COR-L47 (cell line): ENCODE measurements at regions not wholly inside any gene's neighbourhood (a gene's known extent, or its start where the extent isn't known, plus 50 kb on each side); places are given as distances from the start of the nearest gene placed in this dataset.
"Not testable (repeated sequence)": the region's sequence is repeated elsewhere in the genome, so short reads cannot be mapped to it uniquely, and the experiment has no call there.

Experiments
- DNase-seq: peaks from one replicate; lab custom pipeline; 2025; lab: John Stamatoyannopoulos, UW

GRCh38 chr12:111271674-111272418 lies 97.0 kb downstream of the PHETA1 start:
- no peak for DNase-seq

DNA sequence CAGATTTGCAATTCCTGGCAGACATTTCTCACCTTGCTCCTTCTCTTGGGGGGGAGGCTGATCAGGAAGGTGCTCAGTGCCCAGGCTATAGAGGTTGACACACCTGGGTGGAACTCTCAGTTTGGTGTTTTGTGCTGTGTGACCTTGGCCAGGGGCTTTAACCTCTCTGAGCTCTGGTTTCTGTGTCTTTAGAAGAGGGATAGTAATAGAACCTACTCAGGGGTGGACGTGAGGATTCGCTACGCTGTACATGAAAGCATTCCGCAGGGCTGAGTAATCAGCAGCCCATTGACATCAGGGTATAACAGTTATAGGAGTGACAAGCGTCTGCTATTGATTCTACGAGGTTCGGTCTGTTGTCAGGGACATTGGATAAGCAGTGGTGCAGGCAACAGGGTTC lies 98.1 kb downstream of the PHETA1 start:
- no peak for DNase-seq

DNA sequence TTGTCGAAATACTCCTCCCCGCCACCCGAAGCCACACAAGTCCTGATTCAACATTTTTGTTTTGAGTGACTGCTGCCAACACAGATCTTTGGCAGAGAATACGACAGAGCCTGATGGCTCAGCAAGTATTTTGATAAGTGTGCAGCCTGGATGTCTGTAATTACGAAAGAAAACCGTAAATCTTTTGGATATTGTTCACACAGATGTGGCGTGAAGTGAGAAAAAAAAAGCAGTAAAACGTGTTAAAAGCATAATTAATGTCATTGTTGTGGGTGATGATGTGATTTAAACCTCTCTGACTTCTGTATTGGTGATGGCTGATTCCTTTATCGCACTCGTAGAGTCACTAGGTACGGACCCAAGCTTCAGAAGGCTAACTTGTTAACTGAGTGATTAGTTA lies 98.7 kb downstream of the PHETA1 start:
- no peak for DNase-seq

- no peak for DNase-seq
These were observed 99.2 kb downstream of the PHETA1 start for GRCh38 chr12:111269718-111270117.

DNA sequence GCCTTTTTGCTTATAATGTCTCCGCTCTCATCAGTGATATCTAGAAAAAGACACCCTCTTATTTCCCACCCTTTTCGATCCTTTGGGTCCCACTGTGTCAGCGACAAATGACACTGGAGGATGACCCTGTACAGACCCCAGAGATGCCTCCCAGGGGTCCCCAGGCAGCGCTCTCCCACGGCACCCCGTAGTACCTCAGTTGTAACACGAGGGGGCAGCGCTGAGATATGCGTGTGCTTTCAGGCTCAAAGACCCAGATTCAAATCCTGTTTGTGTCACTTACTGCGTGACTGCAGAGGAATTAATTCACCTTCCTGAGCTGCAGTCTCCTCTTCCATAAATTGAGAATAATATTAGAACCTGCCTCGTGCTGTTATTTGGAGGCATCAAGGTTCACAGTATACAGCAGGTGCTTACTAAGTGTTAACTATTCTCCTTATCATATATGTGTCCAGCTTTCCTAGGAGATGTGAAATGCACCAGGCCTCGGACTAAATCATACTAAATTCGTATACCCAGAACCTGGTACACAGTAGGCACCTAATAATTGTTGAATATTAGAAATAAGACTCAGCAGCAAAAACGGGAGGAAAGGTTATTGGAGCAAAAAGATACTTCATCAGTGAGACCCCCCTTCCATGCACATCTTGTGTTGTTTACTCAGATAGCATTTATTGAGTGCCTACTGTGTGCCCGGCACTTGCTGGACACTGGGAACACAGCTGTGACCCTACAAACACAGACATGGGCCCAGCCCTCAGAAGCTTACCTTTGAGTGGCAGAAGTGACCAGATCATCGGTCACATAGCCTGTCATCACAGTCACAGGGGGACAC lies 99.9 kb downstream of the PHETA1 start:
- no peak for DNase-seq

GRCh38 chr12:111267144-111267543 lies 101.8 kb downstream of the PHETA1 start:
- DNase-seq, result no peak

- no peak for DNase-seq
These were observed 106.8 kb downstream of the PHETA1 start for GRCh38 chr12:111261911-111262676.

GRCh38 chr12:111260732-111261131 lies 108.2 kb downstream of the PHETA1 start:
- no peak for DNase-seq

DNA sequence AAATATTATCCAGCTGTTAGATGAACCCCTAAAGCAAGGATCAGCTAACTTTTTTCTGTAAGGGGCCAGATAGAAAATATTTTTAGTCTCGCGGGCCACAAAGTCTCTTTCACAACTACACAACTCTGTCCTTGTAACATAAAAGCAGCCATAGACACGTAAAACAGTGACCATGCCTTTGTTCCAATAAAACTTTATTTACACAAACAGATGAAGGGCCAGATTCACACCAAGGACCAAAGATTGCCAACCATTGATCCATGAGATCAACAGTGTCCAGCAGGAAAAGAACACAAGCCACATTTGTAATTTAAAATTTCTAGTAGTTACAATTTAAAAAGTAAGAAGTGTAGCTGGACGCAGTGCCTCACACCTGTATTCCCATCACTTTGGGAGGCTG lies 109.7 kb downstream of the PHETA1 start:
- DNase-seq, result no peak

- not testable (repeated sequence) for DNase-seq
These were observed 110.8 kb downstream of the PHETA1 start for GRCh38 chr12:111258081-111258480.

DNA sequence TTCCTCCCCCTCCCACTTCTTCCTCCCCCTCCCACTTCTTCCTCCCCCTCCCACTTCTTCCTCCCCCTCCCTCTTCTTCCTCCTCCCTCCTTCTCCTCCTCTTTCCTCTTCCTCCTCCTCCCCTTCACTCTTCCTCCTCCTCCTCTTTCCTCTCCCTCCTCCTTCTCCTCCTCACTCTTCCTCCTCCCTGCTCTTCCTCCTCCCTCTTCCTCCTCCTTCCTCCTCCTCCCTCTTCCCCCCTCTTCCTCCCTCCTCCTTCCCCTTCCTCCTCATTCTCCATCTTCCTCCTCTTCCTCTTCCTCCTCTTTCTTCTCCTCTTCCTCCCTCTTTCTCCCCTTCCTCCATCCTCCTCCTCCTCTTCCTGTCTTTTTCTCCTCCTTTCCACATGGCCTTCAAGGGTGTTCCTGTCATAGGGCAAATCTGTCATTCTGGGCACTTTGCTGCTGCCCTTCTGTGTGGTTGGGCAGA lies 111.4 kb downstream of the PHETA1 start:
- no peak for DNase-seq

DNA sequence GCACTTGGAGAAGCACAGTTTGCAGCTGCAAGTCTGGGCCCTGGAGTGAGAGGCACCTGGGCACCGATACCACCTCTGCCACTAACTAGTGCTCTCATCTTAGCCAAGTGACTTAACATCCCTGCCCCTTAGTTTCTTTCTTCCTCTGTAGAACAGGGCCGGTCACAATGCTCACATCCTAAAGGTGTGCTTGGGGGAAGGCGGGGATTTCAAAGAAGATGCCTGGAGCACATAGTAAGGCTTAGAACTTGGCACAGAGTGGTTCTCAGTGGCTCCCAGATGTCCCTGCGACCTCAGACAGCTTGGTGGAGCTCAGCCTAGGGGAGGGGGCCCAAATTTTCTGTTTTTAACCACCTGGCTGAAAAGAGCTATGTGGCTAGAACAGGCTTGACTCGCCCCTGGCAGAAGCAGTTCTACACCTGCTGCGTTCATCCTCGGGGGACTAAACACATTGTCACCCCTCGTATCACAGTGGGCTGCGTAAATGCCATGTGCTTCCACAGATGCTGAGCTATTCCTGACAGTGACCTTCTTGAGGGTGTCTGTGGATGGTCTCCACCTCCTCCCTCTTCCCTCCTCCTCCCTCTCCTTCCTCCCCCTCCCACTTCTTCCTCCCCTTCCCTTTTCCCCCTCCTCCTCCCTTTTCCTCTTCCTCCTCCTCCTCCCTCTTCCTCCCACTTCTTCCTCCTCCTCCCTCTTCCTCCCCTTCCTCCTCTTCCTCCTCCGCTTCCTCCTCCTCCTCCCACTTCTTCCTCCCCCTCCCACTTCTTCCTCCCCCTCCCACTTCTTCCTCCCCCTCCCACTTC lies 112.1 kb downstream of the PHETA1 start:
- no peak for DNase-seq

- no peak for DNase-seq
These were observed 113.6 kb downstream of the PHETA1 start for GRCh38 chr12:111255261-111255660.

GRCh38 chr12:111254106-111254505 lies 114.8 kb downstream of the PHETA1 start:
- DNase-seq, result no peak

GRCh38 chr12:111253213-111253612 lies 115.7 kb downstream of the PHETA1 start:
- no peak for DNase-seq

- no peak for DNase-seq
These were observed 117.1 kb downstream of the PHETA1 start for GRCh38 chr12:111251787-111252186.

DNA sequence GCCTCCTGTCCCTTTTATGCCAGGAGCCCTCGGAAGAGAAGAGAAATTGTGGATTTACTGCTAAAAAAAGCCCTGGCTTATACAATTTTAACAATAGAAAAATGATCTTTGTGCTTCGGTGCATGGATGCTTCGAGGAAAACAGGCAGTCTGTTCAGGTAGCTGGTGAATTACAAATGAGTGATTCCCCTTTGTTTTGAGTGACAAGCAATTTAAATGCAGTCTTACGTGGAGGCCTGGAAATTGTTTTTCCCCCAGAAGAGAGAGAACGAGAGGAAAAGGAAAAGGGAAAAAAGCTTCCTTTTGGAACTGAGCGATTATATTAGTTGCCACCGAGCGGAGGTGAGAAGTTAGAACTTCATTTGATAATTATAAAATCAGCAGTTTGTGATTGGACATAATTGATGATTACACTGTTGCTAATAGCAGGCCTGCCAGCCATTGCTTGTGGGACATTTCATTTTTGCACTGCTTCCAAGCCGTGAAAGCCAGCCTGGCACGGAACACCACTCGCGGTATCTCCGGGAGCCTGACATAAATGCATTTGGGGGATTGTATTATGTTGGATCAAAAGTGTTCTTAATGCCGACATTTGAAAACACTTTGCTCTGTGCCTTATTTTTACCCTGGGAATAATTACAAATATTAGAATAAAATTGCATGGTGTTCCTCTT lies 117.7 kb downstream of the PHETA1 start:
- no peak for DNase-seq

DNA sequence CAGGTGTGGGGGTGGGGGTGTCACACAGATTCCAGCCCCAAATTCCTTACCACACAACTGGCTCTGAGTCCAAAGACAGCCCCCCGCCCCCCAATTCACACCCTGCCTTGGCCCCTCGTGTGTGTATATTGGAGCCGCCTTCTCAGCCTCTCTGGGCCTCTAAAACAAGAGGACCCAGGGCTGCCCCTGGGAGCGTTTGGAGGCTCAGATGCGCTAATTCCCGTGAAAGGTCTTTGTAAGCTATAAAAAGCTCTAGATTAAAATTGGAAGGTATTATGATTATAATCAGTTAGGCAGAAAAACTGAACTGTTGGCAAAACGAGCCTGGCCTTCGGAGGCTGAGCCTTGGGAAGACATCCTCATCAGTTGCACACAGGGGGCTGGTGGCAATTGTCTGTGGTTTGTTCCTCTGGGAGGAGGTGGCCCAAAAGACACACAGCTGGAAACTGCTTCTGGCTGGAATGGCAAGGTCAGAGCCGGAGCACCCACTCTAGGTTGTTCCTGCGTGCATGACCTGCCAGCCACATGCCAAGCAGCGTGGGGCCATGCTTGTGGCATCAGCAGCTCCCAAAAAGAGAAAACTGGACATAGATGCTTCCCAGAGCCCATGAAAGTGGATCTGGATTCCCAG lies 118.5 kb downstream of the PHETA1 start:
- no peak for DNase-seq

- no peak for DNase-seq
These were observed 119.1 kb downstream of the PHETA1 start for GRCh38 chr12:111249757-111250156.

DNA sequence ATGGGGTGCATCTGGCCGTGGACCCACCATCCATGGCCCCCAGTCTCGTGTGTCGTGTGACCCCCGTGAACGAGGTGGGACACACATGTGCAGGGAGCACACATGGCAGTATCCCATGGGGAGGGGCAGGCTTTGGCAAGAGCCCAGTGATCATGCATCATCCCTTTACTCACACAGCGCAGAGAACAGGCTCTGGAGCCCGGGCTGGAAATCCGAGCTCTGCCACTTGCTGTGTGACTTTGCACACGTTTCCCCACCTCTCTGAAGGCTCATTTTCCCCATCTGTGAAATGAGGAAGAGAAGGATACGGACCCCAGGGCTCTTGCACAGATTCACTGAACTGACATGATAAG lies 119.9 kb downstream of the PHETA1 start:
- no peak for DNase-seq
